Caco-2 (cell line): ENCODE measurements at regions not wholly inside any gene's neighbourhood (a gene's known extent, or its start where the extent isn't known, plus 50 kb on each side); places are given as distances from the start of the nearest gene placed in this dataset.

Experiments used
- BruUV-seq: library from RNA; stranded (reverse); fragments of 400-500 nt; replicated peaks from 2 replicates; lab custom pipeline; 2021; lab: Mats Ljungman, UMichigan
- CTCF ChIA-PET: fragments of 300-600 bp; sonication (Branson Sonifier 250); formaldehyde crosslinking; loops from one replicate; lab custom pipeline; 2022; ENCODE audit warnings: antibody characterized with exemption; lab: Charles Lee
- POLR2A ChIA-PET: fragments of 300-600 bp; sonication (Branson Sonifier 250); formaldehyde crosslinking; loops from one replicate; lab custom pipeline; 2022; ENCODE audit warnings: antibody characterized with exemption; lab: Charles Lee
- DNase-seq, 2 experiments: peaks; one replicate each; pipeline versions ENCODE4 v3.0.0 to v3.0.0-alpha.2; 2020 to 2022
- H3K27me3 ChIP-seq: replicated peaks from 2 replicates; pipeline ENCODE4 v1.6.0; 2011; ENCODE audit warnings: low read length; ENCODE audit not compliant: control insufficient read depth, insufficient read depth
- H3K36me3 ChIP-seq: 2 replicates; pipeline ENCODE4 v1.5.1; 2011; ENCODE audit warnings: low read length; ENCODE audit not compliant: control insufficient read depth, insufficient read depth
- H3K4me1 ChIP-seq: fragments of 250-450 bp; sonication (Bioruptor Pico); 2 replicates; pipeline ENCODE4 v1.5.1; 2020; ENCODE audit warnings: mild to moderate bottlenecking
- H3K4me3 ChIP-seq: 2 replicates; pipeline ENCODE4 v1.5.1; 2011; ENCODE audit warnings: low read depth, mild to moderate bottlenecking, control low read depth, low read length
- H3K9me3 ChIP-seq: fragments of 250-450 bp; sonication (Bioruptor Pico); 2 replicates; pipeline ENCODE4 v1.5.1; 2020; ENCODE audit warnings: mild to moderate bottlenecking, moderate library complexity
- H3K27ac Mint-ChIP-seq: one replicate; pipeline ENCODE4 v1.8.0; 2022; ENCODE audit warnings: mixed read lengths; ENCODE audit not compliant: unreplicated experiment
- H3K27me3 Mint-ChIP-seq: one replicate; pipeline ENCODE4 v1.8.0; 2022; ENCODE audit warnings: mixed read lengths; ENCODE audit not compliant: insufficient read depth, unreplicated experiment
- H3K36me3 Mint-ChIP-seq: one replicate; pipeline ENCODE4 v1.8.0; 2022; ENCODE audit warnings: mild to moderate bottlenecking, mixed read lengths; ENCODE audit not compliant: insufficient read depth, unreplicated experiment
- H3K4me1 Mint-ChIP-seq: one replicate; pipeline ENCODE4 v1.8.0; 2022; ENCODE audit warnings: low read depth, mixed read lengths; ENCODE audit not compliant: unreplicated experiment
- H3K4me3 Mint-ChIP-seq: one replicate; pipeline ENCODE4 v1.8.0; 2022; ENCODE audit warnings: mild to moderate bottlenecking, moderate library complexity, mixed read lengths; ENCODE audit not compliant: unreplicated experiment
- H3K9me3 Mint-ChIP-seq: one replicate; pipeline ENCODE4 v1.8.0; 2022; ENCODE audit warnings: mixed read lengths; ENCODE audit not compliant: unreplicated experiment
- intact Hi-C: fragments of 100-400 bp; cut with micrococcal nuclease; formaldehyde crosslinking; loops from one replicate; pipeline ENCODE4 v1.10.0; 2022; ENCODE audit not compliant: unreplicated experiment
- TF ChIP-seq, protein P1 (sequence below), 2 experiments: fragments of 200-600 bp in 1 of 2; IDR thresholded peaks; 1 replicate in 1 of 2; 2 replicates in 1 of 2; pipeline versions ENCODE4 v1.5.1 to v1.8.0; 2011 to 2022; ENCODE audit warnings: antibody characterized with exemption in 1 of 2, control low read depth in 1 of 2, inconsistent platforms in 1 of 2, low read depth in 1 of 2, low read length in 1 of 2, mild to moderate bottlenecking in 1 of 2, moderate library complexity in 1 of 2; ENCODE audit not compliant: insufficient read depth in 1 of 2, severe bottlenecking in 1 of 2, unreplicated experiment in 1 of 2

DNA sequence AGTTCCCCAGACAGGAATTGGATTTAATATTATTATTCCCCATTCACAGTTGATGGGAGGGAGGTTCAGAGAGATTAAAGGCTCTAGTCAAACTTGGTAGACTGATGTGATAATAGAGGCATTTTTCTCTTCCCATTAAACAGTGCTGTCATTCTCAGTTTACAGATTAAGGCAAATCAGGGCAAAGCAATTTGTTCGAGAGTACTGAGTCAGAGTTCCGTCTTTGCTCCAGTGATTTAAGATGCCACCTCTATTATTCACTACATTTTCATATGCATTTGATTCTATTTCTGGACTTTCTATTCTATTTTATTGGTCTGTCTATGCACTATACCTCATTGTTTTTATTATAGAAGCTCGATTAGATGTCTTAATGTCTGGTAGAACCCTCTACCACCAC lies 201.0 kb upstream of the RAI14 start:
- CTCF ChIA-PET = no interaction called here
- Mint-ChIP-seq H3K27ac (no peak overlapping the region), H3K9me3 (peaks cover 22% of the 10 kb centered on the region), H3K36me3 (no peaks in the 10 kb centered on the region), H3K4me3 (no peak overlapping the region), H3K4me1 (no peaks in the 10 kb centered on the region), H3K27me3 (no peaks in the 10 kb centered on the region)
- TF ChIP-seq, protein P1, sequence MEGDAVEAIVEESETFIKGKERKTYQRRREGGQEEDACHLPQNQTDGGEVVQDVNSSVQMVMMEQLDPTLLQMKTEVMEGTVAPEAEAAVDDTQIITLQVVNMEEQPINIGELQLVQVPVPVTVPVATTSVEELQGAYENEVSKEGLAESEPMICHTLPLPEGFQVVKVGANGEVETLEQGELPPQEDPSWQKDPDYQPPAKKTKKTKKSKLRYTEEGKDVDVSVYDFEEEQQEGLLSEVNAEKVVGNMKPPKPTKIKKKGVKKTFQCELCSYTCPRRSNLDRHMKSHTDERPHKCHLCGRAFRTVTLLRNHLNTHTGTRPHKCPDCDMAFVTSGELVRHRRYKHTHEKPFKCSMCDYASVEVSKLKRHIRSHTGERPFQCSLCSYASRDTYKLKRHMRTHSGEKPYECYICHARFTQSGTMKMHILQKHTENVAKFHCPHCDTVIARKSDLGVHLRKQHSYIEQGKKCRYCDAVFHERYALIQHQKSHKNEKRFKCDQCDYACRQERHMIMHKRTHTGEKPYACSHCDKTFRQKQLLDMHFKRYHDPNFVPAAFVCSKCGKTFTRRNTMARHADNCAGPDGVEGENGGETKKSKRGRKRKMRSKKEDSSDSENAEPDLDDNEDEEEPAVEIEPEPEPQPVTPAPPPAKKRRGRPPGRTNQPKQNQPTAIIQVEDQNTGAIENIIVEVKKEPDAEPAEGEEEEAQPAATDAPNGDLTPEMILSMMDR (IDR thresholded peaks at IDR 0.05; ENCODE audit: insufficient read depth in 1 of 2, low read depth in 1 of 2, low read length in 1 of 2, severe bottlenecking in 1 of 2, unreplicated experiment in 1 of 2) = no peak
- no peak for DNase-seq
- BruUV-seq = no TSS peak
- Histone ChIP-seq H3K4me3 (no peak overlapping the region), H3K36me3 (no peaks in the 10 kb centered on the region), H3K9me3 (peaks cover 9% of the 10 kb centered on the region), H3K27me3 (no peaks in the 10 kb centered on the region), H3K4me1 (peaks cover 8% of the 10 kb centered on the region)
- intact Hi-C loops = loop anchor here (10.0 kb wide), 1 partner anchor 210 kb away; no protein-coding TSS in a partner anchor
- POLR2A ChIA-PET = no interaction called here

DNA sequence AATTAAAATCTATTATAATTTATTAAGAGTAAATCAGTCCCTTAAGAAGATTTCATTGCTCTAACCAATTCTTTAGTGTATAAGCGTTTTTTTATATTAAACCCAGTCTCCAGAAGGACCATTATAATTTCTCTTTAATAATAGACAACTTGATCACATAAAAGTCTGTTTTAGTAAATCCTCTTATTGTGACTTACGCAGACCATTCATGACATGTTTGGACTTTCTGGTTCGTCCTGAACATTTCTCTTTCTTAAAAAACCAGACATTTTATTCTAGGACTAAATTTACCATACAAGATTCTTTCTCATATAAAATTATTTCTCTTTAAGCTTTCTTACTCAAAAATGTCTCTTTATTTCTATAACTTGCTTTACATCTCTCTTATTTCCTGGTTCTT lies 196.2 kb upstream of the RAI14 start:
- CTCF ChIA-PET = no interaction called here
- Mint-ChIP-seq H3K9me3 (peaks cover 60% of the 10 kb centered on the region), H3K27me3 (no peaks in the 10 kb centered on the region)

DNA sequence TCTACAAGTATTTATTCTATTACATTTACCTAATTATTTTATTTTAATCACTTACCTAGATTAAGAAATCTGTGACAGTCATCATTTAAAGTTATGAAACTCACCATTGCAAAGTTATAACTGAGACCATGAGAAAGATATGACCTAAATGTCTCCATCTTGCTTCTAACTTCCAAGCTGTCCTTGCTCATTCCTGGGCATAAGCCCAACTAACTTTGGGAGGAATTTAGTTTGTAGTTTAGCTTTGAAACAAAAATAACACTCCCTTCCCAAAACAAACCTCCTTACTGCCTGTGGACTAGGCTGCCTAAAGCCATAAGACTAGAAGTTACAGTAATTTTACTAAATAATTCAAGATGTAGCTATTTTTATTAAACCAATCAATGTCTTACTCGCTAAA lies 195.6 kb upstream of the RAI14 start:
- no peak overlapping the region for H3K27ac Mint-ChIP-seq
- intact Hi-C loops = loop anchor here (10.0 kb wide), 1 partner anchor 276 kb away; no protein-coding TSS in a partner anchor
- no peaks in the 10 kb centered on the region for H3K27me3 Mint-ChIP-seq
- peaks cover 9% of the 10 kb centered on the region for H3K4me1 Mint-ChIP-seq
- peaks cover 18% of the 10 kb centered on the region for H3K9me3 ChIP-seq
- BruUV-seq = no TSS peak
- no peaks in the 10 kb centered on the region for H3K27me3 ChIP-seq
- H3K36me3 Mint-ChIP-seq = peaks cover 3% of the 10 kb centered on the region
- H3K36me3 ChIP-seq = no peaks in the 10 kb centered on the region
- POLR2A ChIA-PET = no interaction called here
- no peaks in the 10 kb centered on the region for H3K4me1 ChIP-seq
- TF ChIP-seq, protein P1 (IDR thresholded peaks at IDR 0.05; ENCODE audit: insufficient read depth in 1 of 2, low read depth in 1 of 2, low read length in 1 of 2, severe bottlenecking in 1 of 2, unreplicated experiment in 1 of 2) = no peak
- CTCF ChIA-PET = no interaction called here
- no peak overlapping the region for H3K4me3 Mint-ChIP-seq
- H3K4me3 ChIP-seq = no peak overlapping the region
- DNase-seq = no peak
- H3K9me3 Mint-ChIP-seq = peaks cover 60% of the 10 kb centered on the region

More for the DNA sequence above, 196.2 kb upstream of the RAI14 start:
- POLR2A ChIA-PET = no interaction called here
- no peaks in the 10 kb centered on the region for H3K36me3 Mint-ChIP-seq
- intact Hi-C loops = loop anchor here (10.0 kb wide), 2 partner anchors 215 to 275 kb away; no protein-coding TSS in a partner anchor
- no peak overlapping the region for H3K4me3 Mint-ChIP-seq
- no peak overlapping the region for H3K27ac Mint-ChIP-seq
- Histone ChIP-seq H3K27me3 (no peaks in the 10 kb centered on the region), H3K4me3 (no peak overlapping the region), H3K36me3 (no peaks in the 10 kb centered on the region), H3K4me1 (no peaks in the 10 kb centered on the region), H3K9me3 (peaks cover 18% of the 10 kb centered on the region)
- peaks cover 3% of the 10 kb centered on the region for H3K4me1 Mint-ChIP-seq
- DNase-seq = peak in 1 of 2 experiments; percentile 40
- TF ChIP-seq, protein P1 (IDR thresholded peaks at IDR 0.05; ENCODE audit: insufficient read depth in 1 of 2, low read depth in 1 of 2, low read length in 1 of 2, severe bottlenecking in 1 of 2, unreplicated experiment in 1 of 2) = no peak
- no TSS peak for BruUV-seq
